GF-D8 (cell line): ENCODE measurements at regions not wholly inside any gene's neighbourhood (a gene's known extent, or its start where the extent isn't known, plus 50 kb on each side); places are given as distances from the start of the nearest gene placed in this dataset.

ENCODE experiments used
- DNase-seq: peaks from one replicate; lab custom pipeline; 2025; lab: John Stamatoyannopoulos, UW

GRCh38 chr3:22893101-22893500 lies 310.0 kb upstream of the UBE2E2 start:
- no peak for DNase-seq

GRCh38 chr3:22893644-22894325 lies 309.3 kb upstream of the UBE2E2 start:
- no peak for DNase-seq

- no peak for DNase-seq
Observed at GRCh38 chr3:22894865-22895264, 308.3 kb upstream of the UBE2E2 start.

GRCh38 chr3:22895671-22896070 lies 307.5 kb upstream of the UBE2E2 start:
- DNase-seq, result no peak

GRCh38 chr3:22898558-22898957 lies 304.6 kb upstream of the UBE2E2 start:
- no peak for DNase-seq

GRCh38 chr3:22899441-22899840 lies 303.7 kb upstream of the UBE2E2 start:
- no peak for DNase-seq

- DNase-seq, result no peak
Observed at GRCh38 chr3:22900296-22900695, 302.8 kb upstream of the UBE2E2 start.

GRCh38 chr3:22901684-22902083 lies 301.4 kb upstream of the UBE2E2 start:
- no peak for DNase-seq

- DNase-seq, result no peak
Observed at GRCh38 chr3:22907161-22907780, 295.9 kb upstream of the UBE2E2 start.

- no peak for DNase-seq
Observed at GRCh38 chr3:22907796-22908195, 295.3 kb upstream of the UBE2E2 start.

GRCh38 chr3:22908989-22909507 lies 294.1 kb upstream of the UBE2E2 start:
- no peak for DNase-seq

- DNase-seq, result no peak
Observed at GRCh38 chr3:22916933-22917332, 286.2 kb upstream of the UBE2E2 start.

GRCh38 chr3:22920006-22920405 lies 283.1 kb upstream of the UBE2E2 start:
- no peak for DNase-seq

GRCh38 chr3:22922317-22922716 lies 280.8 kb upstream of the UBE2E2 start:
- DNase-seq, result no peak

- DNase-seq, result no peak
Observed at GRCh38 chr3:22923711-22924110, 279.4 kb upstream of the UBE2E2 start.

GRCh38 chr3:22928216-22929110 lies 274.7 kb upstream of the UBE2E2 start:
- no peak for DNase-seq

GRCh38 chr3:22933051-22933840 lies 269.9 kb upstream of the UBE2E2 start:
- no peak for DNase-seq

GRCh38 chr3:22933841-22934116 lies 269.3 kb upstream of the UBE2E2 start:
- DNase-seq, result no peak

- no peak for DNase-seq
Observed at GRCh38 chr3:22935040-22935439, 268.1 kb upstream of the UBE2E2 start.

- no peak for DNase-seq
Observed at GRCh38 chr3:22937536-22937935, 265.6 kb upstream of the UBE2E2 start.

- no peak for DNase-seq
Observed at GRCh38 chr3:22938739-22939138, 264.4 kb upstream of the UBE2E2 start.

- DNase-seq, result no peak
Observed at GRCh38 chr3:22939349-22939748, 263.8 kb upstream of the UBE2E2 start.
